HEK293T (cell line): ENCODE measurements at regions not wholly inside any gene's neighbourhood (a gene's known extent, or its start where the extent isn't known, plus 50 kb on each side); places are given as distances from the start of the nearest gene placed in this dataset.

Experiments
- FOXK2 ChIP-seq: fragments of 450-650 bp; IDR thresholded peaks from 2 replicates; pipeline ENCODE4 v1.6.1; 2016; ENCODE audit warnings: mild to moderate bottlenecking
- SP1 ChIP-seq: fragments of 450-650 bp; IDR thresholded peaks from 2 replicates; pipeline ENCODE4 v1.6.1; 2017

- TF ChIP-seq SP1 (no peak), FOXK2 (no peak)
These were observed 165.9 kb downstream of the ZFP36L2 start for GRCh38 chr2:43060390-43061016.
